Large intestine (tissue), 3 donors: ENCODE measurements at regions not wholly inside any gene's neighbourhood (a gene's known extent, or its start where the extent isn't known, plus 50 kb on each side); places are given as distances from the start of the nearest gene placed in this dataset.

ENCODE experiments used
- DNase-seq, 2 donors: peaks; one replicate each; pipeline versions ENCODE4 v3.0.0 to v3.0.0-alpha.2; 2013
- H3K27ac ChIP-seq: one replicate; pipeline ENCODE4 v1.5.1; 2013; ENCODE audit warnings: low read length
- H3K27me3 ChIP-seq: 2 replicates; pipeline ENCODE4 v1.6.1; 2013; ENCODE audit warnings: low read length; ENCODE audit not compliant: control insufficient read depth, insufficient read depth
- H3K36me3 ChIP-seq: 2 replicates; pipeline ENCODE4 v1.6.1; 2013; ENCODE audit warnings: low read length; ENCODE audit not compliant: control insufficient read depth, insufficient read depth
- H3K4me1 ChIP-seq: one replicate; pipeline ENCODE4 v1.6.1; 2013; ENCODE audit warnings: low read length; ENCODE audit not compliant: control insufficient read depth, insufficient read depth
- H3K4me3 ChIP-seq: one replicate; pipeline ENCODE4 v1.5.1; 2013; ENCODE audit warnings: low read length
- H3K9me3 ChIP-seq: one replicate; pipeline ENCODE4 v1.6.1; 2013; ENCODE audit warnings: mild to moderate bottlenecking, low read depth, low read length, moderate library complexity; ENCODE audit not compliant: control insufficient read depth
- WGBS: methylation state at CpG from one replicate; pipeline ENCODE4 v1.1.5; 2013; ENCODE audit warnings: low lambda C conversion rate; ENCODE audit not compliant: insufficient coverage; 5-methylcytosine and 5-hydroxymethylcytosine counted together

DNA sequence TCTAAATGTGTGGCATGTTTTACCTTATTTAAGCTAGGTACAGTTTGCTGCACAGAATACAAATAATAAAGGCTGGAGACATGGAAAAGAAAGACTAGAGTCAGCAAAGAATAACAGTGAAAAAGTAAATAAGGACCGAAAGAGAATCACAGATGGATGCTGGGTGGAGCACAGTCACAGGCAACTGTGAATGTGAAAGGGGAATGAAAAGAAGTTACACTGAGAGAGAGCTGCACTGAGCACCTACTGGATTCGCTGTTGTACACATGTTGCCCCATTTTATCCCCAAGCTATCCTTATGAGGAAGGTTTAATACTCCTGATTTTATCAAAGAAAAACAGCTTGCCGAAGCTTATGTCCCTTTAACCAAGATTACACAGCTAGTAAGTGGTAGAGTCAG lies 165.4 kb upstream of the RGMB start:
- peaks cover 24% of the 10 kb centered on the region for H3K4me1 ChIP-seq
- no peaks in the 10 kb centered on the region for H3K9me3 ChIP-seq
- DNase-seq = no peak
- no peak overlapping the region for H3K4me3 ChIP-seq
- WGBS = 77% methylated on average over 2 of the region's 3 CpGs
- no peaks in the 10 kb centered on the region for H3K27me3 ChIP-seq
- no peak overlapping the region for H3K27ac ChIP-seq
- H3K36me3 ChIP-seq = no peaks in the 10 kb centered on the region

GRCh38 chr5:98614341-98614740 lies 159.1 kb upstream of the RGMB start:
- DNase-seq = no peak
- Histone ChIP-seq H3K27ac (no peak overlapping the region), H3K27me3 (no peaks in the 10 kb centered on the region), H3K4me1 (no peaks in the 10 kb centered on the region), H3K36me3 (no peaks in the 10 kb centered on the region), H3K4me3 (no peak overlapping the region), H3K9me3 (no peaks in the 10 kb centered on the region)
- WGBS = no CpG with 5 or more reads among the region's 1 CpG

GRCh38 chr5:98621821-98622220 lies 151.6 kb upstream of the RGMB start:
- no peak overlapping the region for H3K4me3 ChIP-seq
- no peak overlapping the region for H3K27ac ChIP-seq
- no CpG with 5 or more reads among the region's 7 CpGs for WGBS
- H3K36me3 ChIP-seq = no peaks in the 10 kb centered on the region
- no peaks in the 10 kb centered on the region for H3K4me1 ChIP-seq
- no peaks in the 10 kb centered on the region for H3K9me3 ChIP-seq
- H3K27me3 ChIP-seq = no peaks in the 10 kb centered on the region
- DNase-seq = no peak

- Histone ChIP-seq H3K27ac (no peak overlapping the region), H3K27me3 (no peaks in the 10 kb centered on the region), H3K36me3 (no peaks in the 10 kb centered on the region), H3K4me3 (no peak overlapping the region), H3K9me3 (no peaks in the 10 kb centered on the region), H3K4me1 (no peaks in the 10 kb centered on the region)
- 45% methylated on average over 2 of the region's 3 CpGs for WGBS
- no peak for DNase-seq
Observed at GRCh38 chr5:98624145-98624880, 149.2 kb upstream of the RGMB start.

DNA sequence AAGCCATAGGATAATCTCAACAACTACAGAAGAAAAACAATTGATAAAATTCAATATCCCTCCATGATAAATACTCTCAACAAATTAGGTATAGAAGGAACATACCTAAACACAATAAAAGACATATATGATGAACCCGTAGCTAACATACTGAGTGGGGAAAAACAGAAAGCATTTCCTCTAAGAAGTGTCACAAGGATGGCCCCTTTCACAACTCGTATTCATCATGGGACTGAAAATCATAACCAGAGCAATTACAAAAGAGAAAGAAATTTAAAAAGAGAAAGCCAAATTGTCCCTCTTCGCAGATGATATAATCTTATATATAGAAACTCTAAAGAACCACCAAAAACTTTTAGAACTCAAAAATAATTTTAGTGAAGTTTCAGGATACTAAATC lies 146.3 kb upstream of the RGMB start:
- H3K36me3 ChIP-seq = no peaks in the 10 kb centered on the region
- H3K9me3 ChIP-seq = no peaks in the 10 kb centered on the region
- no peak for DNase-seq
- H3K27me3 ChIP-seq = no peaks in the 10 kb centered on the region
- no peak overlapping the region for H3K4me3 ChIP-seq
- H3K27ac ChIP-seq = no peak overlapping the region
- no peaks in the 10 kb centered on the region for H3K4me1 ChIP-seq
- WGBS = 90% methylated on average over 2 of the region's 3 CpGs

DNA sequence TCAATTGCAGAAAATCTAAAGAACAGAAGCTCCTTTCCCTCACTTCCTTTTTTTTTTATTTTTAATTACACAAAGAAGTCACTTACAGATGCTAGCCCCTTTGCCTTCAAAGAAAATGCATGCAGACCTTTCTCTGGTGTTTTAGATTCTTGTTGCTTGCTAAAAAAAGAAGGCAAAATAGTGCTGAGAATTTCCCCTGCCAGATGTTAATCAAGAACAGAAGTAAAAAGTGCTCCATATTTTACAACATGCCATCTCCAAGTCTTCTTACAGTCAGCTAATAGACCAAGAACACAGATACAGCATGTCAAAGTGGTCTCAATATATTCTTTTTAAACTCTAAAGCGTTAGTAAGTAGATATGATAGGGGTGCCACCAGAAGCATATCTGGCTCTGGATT lies 142.8 kb upstream of the RGMB start:
- no peaks in the 10 kb centered on the region for H3K9me3 ChIP-seq
- peaks cover 5% of the 10 kb centered on the region for H3K4me1 ChIP-seq
- no peak overlapping the region for H3K27ac ChIP-seq
- WGBS = 100% methylated on average over 1 of the region's 1 CpG
- H3K4me3 ChIP-seq = no peak overlapping the region
- no peaks in the 10 kb centered on the region for H3K36me3 ChIP-seq
- H3K27me3 ChIP-seq = no peaks in the 10 kb centered on the region
- no peak for DNase-seq

DNA sequence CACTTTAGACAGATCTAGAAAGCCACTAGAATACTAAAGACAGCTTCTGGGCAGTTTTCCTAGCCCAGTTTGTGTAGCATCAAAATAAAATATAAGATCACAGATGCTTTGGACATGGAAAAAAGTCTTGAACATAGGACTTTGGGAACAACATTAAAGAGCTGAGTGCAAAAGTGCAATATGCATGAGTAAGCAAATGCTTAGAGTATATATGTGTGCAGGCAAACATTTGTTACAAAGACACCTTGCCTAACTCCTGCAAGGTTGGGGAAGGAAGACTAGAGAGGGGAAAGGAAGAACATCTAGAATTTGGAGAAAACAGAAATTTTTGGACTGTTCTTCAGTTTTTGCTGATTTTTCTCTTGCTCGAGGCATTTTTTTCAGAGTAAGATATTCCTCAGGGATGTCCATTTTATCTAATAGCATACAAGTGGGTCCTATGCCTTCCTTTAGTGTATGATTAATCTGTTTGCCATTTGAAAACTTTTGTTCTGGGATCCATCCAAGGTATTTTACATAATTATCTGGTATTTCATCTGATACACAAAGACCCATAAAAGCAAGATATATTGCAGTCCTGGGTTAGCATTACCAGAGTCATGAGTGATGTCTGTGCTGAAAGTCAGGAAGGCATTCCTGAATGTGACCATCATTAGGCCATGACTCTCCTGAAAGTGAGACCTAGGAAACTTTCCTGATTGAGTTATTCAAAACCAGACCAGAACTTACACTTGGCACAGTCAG lies 142.0 kb upstream of the RGMB start:
- Histone ChIP-seq H3K4me3 (no peak overlapping the region), H3K9me3 (no peaks in the 10 kb centered on the region), H3K36me3 (no peaks in the 10 kb centered on the region), H3K27ac (no peak overlapping the region), H3K27me3 (no peaks in the 10 kb centered on the region), H3K4me1 (peaks cover 10% of the 10 kb centered on the region)
- DNase-seq = no peak
- no CpG with 5 or more reads among the region's 1 CpG for WGBS

DNA sequence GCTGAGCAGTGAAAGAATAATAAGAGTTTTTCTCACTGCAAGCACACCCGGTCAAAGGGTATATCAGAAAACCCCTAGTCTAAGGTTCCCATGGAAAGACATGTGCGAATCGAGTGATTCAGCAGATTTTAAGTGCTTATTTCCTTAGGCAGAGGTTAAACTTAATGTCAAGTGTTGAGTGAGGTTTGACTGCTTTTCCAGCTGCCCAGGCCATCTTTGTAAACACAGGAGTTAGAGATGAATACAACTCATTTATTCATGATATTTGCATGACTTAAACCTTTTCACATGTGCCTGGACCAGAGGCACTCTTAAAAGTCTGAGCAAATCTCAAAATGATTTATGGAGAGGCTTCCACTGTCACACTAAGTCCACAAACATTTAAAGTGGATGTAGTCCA lies 137.8 kb upstream of the RGMB start:
- no peaks in the 10 kb centered on the region for H3K9me3 ChIP-seq
- H3K36me3 ChIP-seq = no peaks in the 10 kb centered on the region
- no peaks in the 10 kb centered on the region for H3K27me3 ChIP-seq
- H3K4me1 ChIP-seq = peaks cover 10% of the 10 kb centered on the region
- no peak overlapping the region for H3K4me3 ChIP-seq
- H3K27ac ChIP-seq = no peak overlapping the region
- peak; percentile 18 to 54 for DNase-seq
- WGBS = no CpG with 5 or more reads among the region's 3 CpGs

GRCh38 chr5:98637116-98637515 lies 136.3 kb upstream of the RGMB start:
- no peaks in the 10 kb centered on the region for H3K36me3 ChIP-seq
- no peak for DNase-seq

GRCh38 chr5:98637557-98637956 lies 135.9 kb upstream of the RGMB start:
- H3K4me1 ChIP-seq = peaks cover 10% of the 10 kb centered on the region
- H3K4me3 ChIP-seq = no peak overlapping the region
- H3K27me3 ChIP-seq = no peaks in the 10 kb centered on the region
- H3K27ac ChIP-seq = no peak overlapping the region
- no peak for DNase-seq
- no peaks in the 10 kb centered on the region for H3K9me3 ChIP-seq
- WGBS = no CpG with 5 or more reads among the region's 3 CpGs
- no peaks in the 10 kb centered on the region for H3K36me3 ChIP-seq

More at GRCh38 chr5:98637116-98637515, 136.3 kb upstream of the RGMB start:
- Histone ChIP-seq H3K4me1 (peaks cover 10% of the 10 kb centered on the region), H3K4me3 (no peak overlapping the region), H3K9me3 (no peaks in the 10 kb centered on the region), H3K27me3 (no peaks in the 10 kb centered on the region), H3K27ac (no peak overlapping the region)
- WGBS = no CpG with 5 or more reads among the region's 1 CpG
